HEK293 (cell line): ENCODE measurements at regions not wholly inside any gene's neighbourhood (a gene's known extent, or its start where the extent isn't known, plus 50 kb on each side); places are given as distances from the start of the nearest gene placed in this dataset.

ENCODE experiments used
- CTCF ChIA-PET: fragments of 350-600 bp; formaldehyde crosslinking; extraction: SDS; loops from one replicate; lab custom pipeline; 2021; ENCODE audit warnings: antibody characterized with exemption; lab: Yijun Ruan, JAX
- POLR2A ChIA-PET: fragments of 300-600 bp; formaldehyde crosslinking; extraction: SDS; loops from one replicate; lab custom pipeline; 2020; ENCODE audit warnings: antibody characterized with exemption, inconsistent platforms; lab: Yijun Ruan, JAX
- H3K27ac ChIP-seq: fragments of 200-500 bp; sonication (Bioruptor generic); 2 replicates; pipeline ENCODE4 v1.5.1; 2014; ENCODE audit warnings: low read depth, low read length, control low read depth, inconsistent platforms; ENCODE audit errors: extremely low read depth
- H3K36me3 ChIP-seq, 2 experiments: fragments of 200-500 bp in 1 of 2; sonication (Bioruptor generic) in 1 of 2; 1 replicate in 1 of 2; 2 replicates in 1 of 2; pipeline ENCODE4 v1.5.1; 2014 to 2017; ENCODE audit warnings: inconsistent platforms in 2 of 2, low read length in 2 of 2; ENCODE audit not compliant: control insufficient read depth in 2 of 2, insufficient read depth in 1 of 2
- H3K4me1 ChIP-seq: fragments of 200-500 bp; sonication (Bioruptor generic); 2 replicates; pipeline ENCODE4 v1.5.1; 2014; ENCODE audit warnings: mild to moderate bottlenecking, low read length, inconsistent platforms; ENCODE audit not compliant: control insufficient read depth, insufficient read depth
- H3K4me3 ChIP-seq: 2 replicates; pipeline ENCODE4 v1.5.1; 2011; ENCODE audit warnings: low read depth, mild to moderate bottlenecking, control low read depth, low read length, moderate library complexity
- H3K9me3 ChIP-seq: fragments of 200-500 bp; sonication (Bioruptor generic); 2 replicates; pipeline ENCODE4 v1.5.1; 2014; ENCODE audit warnings: low read depth, low read length, inconsistent platforms; ENCODE audit not compliant: control insufficient read depth, insufficient read depth
- MYNN ChIP-seq: fragments of 450-650 bp; formaldehyde crosslinking; IDR thresholded peaks from 2 replicates; pipeline ENCODE4 v1.5.1; 2016; ENCODE audit warnings: missing biosample characterization, missing genetic modification characterization, borderline replicate concordance
- MZF1 ChIP-seq: fragments of 450-650 bp; formaldehyde crosslinking; IDR thresholded peaks from 2 replicates; pipeline ENCODE4 v1.5.1; 2017; ENCODE audit warnings: missing biosample characterization, missing genetic modification characterization, borderline replicate concordance
- RBAK ChIP-seq: fragments of 450-650 bp; formaldehyde crosslinking; IDR thresholded peaks from 2 replicates; pipeline ENCODE4 v1.5.1; 2016; ENCODE audit warnings: missing biosample characterization, missing genetic modification characterization
- ZBTB20 ChIP-seq: fragments of 450-650 bp; formaldehyde crosslinking; IDR thresholded peaks from 2 replicates; pipeline ENCODE4 v1.5.1; 2016; ENCODE audit warnings: missing biosample characterization, missing genetic modification characterization
- ZBTB21 ChIP-seq: fragments of 450-650 bp; formaldehyde crosslinking; IDR thresholded peaks from 2 replicates; pipeline ENCODE4 v1.5.1; 2017; ENCODE audit warnings: missing biosample characterization, missing genetic modification characterization
- ZBTB49 ChIP-seq: fragments of 450-650 bp; formaldehyde crosslinking; IDR thresholded peaks from 2 replicates; pipeline ENCODE4 v1.5.1; 2016; ENCODE audit warnings: missing biosample characterization, missing genetic modification characterization, low read depth
- ZNF16 ChIP-seq: fragments of 450-650 bp; formaldehyde crosslinking; IDR thresholded peaks from 2 replicates; pipeline ENCODE4 v1.5.1; 2016; ENCODE audit warnings: low read depth, missing biosample characterization, missing genetic modification characterization
- ZNF174 ChIP-seq: fragments of 450-650 bp; formaldehyde crosslinking; IDR thresholded peaks from 2 replicates; pipeline ENCODE4 v1.5.0; 2017; ENCODE audit warnings: missing biosample characterization, mild to moderate bottlenecking, missing genetic modification characterization
- ZNF184 ChIP-seq: fragments of 450-650 bp; IDR thresholded peaks from 2 replicates; pipeline ENCODE4 v1.5.1; 2018; ENCODE audit warnings: missing biosample characterization, mild to moderate bottlenecking, missing genetic modification characterization
- ZNF19 ChIP-seq: fragments of 450-650 bp; formaldehyde crosslinking; IDR thresholded peaks from 2 replicates; pipeline ENCODE4; 2016; ENCODE audit warnings: missing biosample characterization, missing genetic modification characterization, low read depth
- ZNF280C ChIP-seq: fragments of 450-650 bp; formaldehyde crosslinking; IDR thresholded peaks from 2 replicates; pipeline ENCODE4 v1.5.1; 2016; ENCODE audit warnings: missing biosample characterization, missing genetic modification characterization
- ZNF302 ChIP-seq: fragments of 450-650 bp; formaldehyde crosslinking; IDR thresholded peaks from 2 replicates; pipeline ENCODE4 v1.5.1; 2016; ENCODE audit warnings: missing biosample characterization, missing genetic modification characterization, low read depth
- ZNF341 ChIP-seq: fragments of 450-650 bp; formaldehyde crosslinking; IDR thresholded peaks from 2 replicates; pipeline ENCODE4; 2016; ENCODE audit warnings: low read depth, missing biosample characterization, missing genetic modification characterization
- ZNF350 ChIP-seq: fragments of 450-650 bp; formaldehyde crosslinking; IDR thresholded peaks from 2 replicates; pipeline ENCODE4 v1.5.0; 2017; ENCODE audit warnings: missing biosample characterization, mild to moderate bottlenecking, missing genetic modification characterization
- ZNF426 ChIP-seq: fragments of 450-650 bp; formaldehyde crosslinking; IDR thresholded peaks from 2 replicates; pipeline ENCODE4 v1.5.1; 2017; ENCODE audit warnings: missing biosample characterization, missing genetic modification characterization, mild to moderate bottlenecking, inconsistent platforms, moderate library complexity
- ZNF561 ChIP-seq: fragments of 450-650 bp; IDR thresholded peaks from 2 replicates; pipeline ENCODE4 v1.5.1; 2018; ENCODE audit warnings: missing biosample characterization, missing genetic modification characterization, borderline replicate concordance
- ZNF585B ChIP-seq: fragments of 450-650 bp; formaldehyde crosslinking; IDR thresholded peaks from 2 replicates; pipeline ENCODE4 v1.5.1; 2016; ENCODE audit warnings: missing biosample characterization, missing genetic modification characterization
- ZNF670 ChIP-seq: fragments of 450-650 bp; formaldehyde crosslinking; IDR thresholded peaks from 2 replicates; pipeline ENCODE4 v1.5.1; 2016; ENCODE audit warnings: missing biosample characterization, missing genetic modification characterization, low read depth
- ZNF701 ChIP-seq: fragments of 450-650 bp; formaldehyde crosslinking; IDR thresholded peaks from 2 replicates; pipeline ENCODE4 v1.5.1; 2016; ENCODE audit warnings: missing biosample characterization, missing genetic modification characterization
- ZNF707 ChIP-seq: fragments of 450-650 bp; formaldehyde crosslinking; IDR thresholded peaks from 2 replicates; pipeline ENCODE4 v1.5.1; 2016; ENCODE audit warnings: missing biosample characterization, missing genetic modification characterization
- ZSCAN16 ChIP-seq: fragments of 450-650 bp; formaldehyde crosslinking; IDR thresholded peaks from 2 replicates; pipeline ENCODE4 v1.5.1; 2016; ENCODE audit warnings: missing biosample characterization, missing genetic modification characterization
- TF ChIP-seq, protein P1 (sequence below): fragments of 450-650 bp; formaldehyde crosslinking; IDR thresholded peaks from 2 replicates; pipeline ENCODE4 v1.5.1; 2017; ENCODE audit warnings: missing biosample characterization, missing genetic modification characterization
- TF ChIP-seq, protein P2 (sequence below): fragments of 450-650 bp; IDR thresholded peaks from 2 replicates; pipeline ENCODE4 v1.5.1; 2018; ENCODE audit warnings: missing biosample characterization, mild to moderate bottlenecking, missing genetic modification characterization

DNA sequence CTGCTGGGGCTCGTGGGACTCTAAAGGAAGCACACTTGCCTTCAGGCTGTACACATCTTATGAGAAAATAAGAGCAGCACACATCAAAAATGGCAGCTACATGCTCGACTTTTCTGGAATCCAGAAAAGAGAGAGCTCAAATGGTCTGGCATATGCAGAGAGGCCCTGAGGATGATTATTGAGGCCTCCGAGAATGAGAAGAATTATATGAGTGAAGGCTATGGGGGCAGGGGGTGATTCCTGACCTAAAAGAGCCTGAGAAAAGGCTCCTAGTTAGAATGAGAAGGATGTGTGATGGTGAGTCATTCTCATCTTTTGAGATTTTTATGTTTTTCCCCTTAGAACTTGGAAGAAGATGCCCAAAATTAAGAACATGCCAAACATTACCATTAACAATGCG, 97.1 kb downstream of the HSPH1 start:
- H3K27ac ChIP-seq, result no peak overlapping the region
- no peak overlapping the region for H3K4me3 ChIP-seq
- no peaks in the 10 kb centered on the region for H3K4me1 ChIP-seq
- TF ChIP-seq, protein P1, sequence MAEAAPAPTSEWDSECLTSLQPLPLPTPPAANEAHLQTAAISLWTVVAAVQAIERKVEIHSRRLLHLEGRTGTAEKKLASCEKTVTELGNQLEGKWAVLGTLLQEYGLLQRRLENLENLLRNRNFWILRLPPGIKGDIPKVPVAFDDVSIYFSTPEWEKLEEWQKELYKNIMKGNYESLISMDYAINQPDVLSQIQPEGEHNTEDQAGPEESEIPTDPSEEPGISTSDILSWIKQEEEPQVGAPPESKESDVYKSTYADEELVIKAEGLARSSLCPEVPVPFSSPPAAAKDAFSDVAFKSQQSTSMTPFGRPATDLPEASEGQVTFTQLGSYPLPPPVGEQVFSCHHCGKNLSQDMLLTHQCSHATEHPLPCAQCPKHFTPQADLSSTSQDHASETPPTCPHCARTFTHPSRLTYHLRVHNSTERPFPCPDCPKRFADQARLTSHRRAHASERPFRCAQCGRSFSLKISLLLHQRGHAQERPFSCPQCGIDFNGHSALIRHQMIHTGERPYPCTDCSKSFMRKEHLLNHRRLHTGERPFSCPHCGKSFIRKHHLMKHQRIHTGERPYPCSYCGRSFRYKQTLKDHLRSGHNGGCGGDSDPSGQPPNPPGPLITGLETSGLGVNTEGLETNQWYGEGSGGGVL (tag by site-specific recombination), result no peak
- TF ChIP-seq ZSCAN16 (tag by site-specific recombination), result no peak
- TF ChIP-seq ZBTB49, result no peak
- TF ChIP-seq, all 188 proteins: peak for 0
- Histone ChIP-seq H3K36me3 (no peaks in the 10 kb centered on the region), H3K9me3 (no peaks in the 10 kb centered on the region)
- CTCF ChIA-PET, result no interaction called here
- POLR2A ChIA-PET, result interaction anchor here (1.0 kb wide), 1 partner anchor 19 kb away, joined by 3 read pairs; no protein-coding TSS in a partner anchor

DNA sequence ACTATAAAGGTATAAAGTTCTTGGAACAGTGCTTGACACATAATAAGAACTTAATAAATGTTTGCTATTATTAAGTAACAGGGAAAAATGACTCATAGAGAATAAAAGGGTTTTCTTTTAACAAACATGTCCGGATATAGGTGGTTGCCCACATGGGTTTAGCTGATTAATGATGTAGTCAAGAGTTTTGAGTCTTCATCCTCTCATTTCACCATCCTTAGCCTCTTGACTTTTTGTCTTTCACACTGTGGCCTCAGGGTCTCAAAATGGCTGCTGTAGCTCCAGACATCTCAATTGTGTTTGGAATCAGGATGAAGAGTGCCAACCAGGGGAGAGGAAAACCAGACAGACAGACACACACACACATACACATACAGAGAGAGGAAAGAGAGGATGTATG, 97.9 kb downstream of the HSPH1 start:
- Histone ChIP-seq H3K4me3 (no peak overlapping the region), H3K4me1 (no peaks in the 10 kb centered on the region), H3K27ac (no peak overlapping the region), H3K36me3 (no peaks in the 10 kb centered on the region), H3K9me3 (no peaks in the 10 kb centered on the region)
- POLR2A ChIA-PET, result no interaction called here
- CTCF ChIA-PET, result interaction anchor here (0.6 to 0.7 kb wide), 2 partner anchors 13 to 19 kb away, joined by 3 read pairs; no protein-coding TSS in a partner anchor
- TF ChIP-seq ZBTB21 (tag by site-specific recombination), result no peak
- TF ChIP-seq ZNF184, result no peak
- no peak for TF ChIP-seq ZNF302 (tag by site-specific recombination)
- TF ChIP-seq, protein P2, sequence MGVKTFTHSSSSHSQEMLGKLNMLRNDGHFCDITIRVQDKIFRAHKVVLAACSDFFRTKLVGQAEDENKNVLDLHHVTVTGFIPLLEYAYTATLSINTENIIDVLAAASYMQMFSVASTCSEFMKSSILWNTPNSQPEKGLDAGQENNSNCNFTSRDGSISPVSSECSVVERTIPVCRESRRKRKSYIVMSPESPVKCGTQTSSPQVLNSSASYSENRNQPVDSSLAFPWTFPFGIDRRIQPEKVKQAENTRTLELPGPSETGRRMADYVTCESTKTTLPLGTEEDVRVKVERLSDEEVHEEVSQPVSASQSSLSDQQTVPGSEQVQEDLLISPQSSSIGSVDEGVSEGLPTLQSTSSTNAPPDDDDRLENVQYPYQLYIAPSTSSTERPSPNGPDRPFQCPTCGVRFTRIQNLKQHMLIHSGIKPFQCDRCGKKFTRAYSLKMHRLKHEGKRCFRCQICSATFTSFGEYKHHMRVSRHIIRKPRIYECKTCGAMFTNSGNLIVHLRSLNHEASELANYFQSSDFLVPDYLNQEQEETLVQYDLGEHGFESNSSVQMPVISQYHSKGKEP (tag by site-specific recombination), result no peak
- TF ChIP-seq ZNF670, result no peak
- TF ChIP-seq MYNN, result no peak
- no peak for TF ChIP-seq ZNF701
- TF ChIP-seq ZBTB20 (tag by site-specific recombination), result no peak
- TF ChIP-seq ZNF16 (tag by site-specific recombination), result no peak
- no peak for TF ChIP-seq ZNF426 (tag by site-specific recombination)
- no peak for TF ChIP-seq ZNF585B (tag by site-specific recombination)
- no peak for TF ChIP-seq MZF1 (tag by site-specific recombination)
- TF ChIP-seq ZNF19, result no peak
- TF ChIP-seq ZNF350 (tag by site-specific recombination), result no peak
- no peak for TF ChIP-seq ZNF561 (tag by site-specific recombination)
- TF ChIP-seq ZNF174 (tag by site-specific recombination), result no peak
- TF ChIP-seq ZNF341 (tag by site-specific recombination), result no peak
- TF ChIP-seq RBAK, result no peak
- TF ChIP-seq ZNF707 (tag by site-specific recombination), result no peak
- TF ChIP-seq ZNF280C (tag by site-specific recombination), result no peak
